GM12865 (cell line): ENCODE measurements at regions not wholly inside any gene's neighbourhood (a gene's known extent, or its start where the extent isn't known, plus 50 kb on each side); places are given as distances from the start of the nearest gene placed in this dataset.

Source experiments
- DNase-seq: peaks from one replicate; pipeline ENCODE4 v3.0.0; 2010; ENCODE audit warnings: low read depth
- H3K4me3 ChIP-seq: 2 replicates; pipeline ENCODE4 v1.5.1; 2011; ENCODE audit warnings: mild to moderate bottlenecking, low read depth, low read length, control low read depth
- TF ChIP-seq, protein P1 (sequence below): IDR thresholded peaks from 2 replicates; pipeline ENCODE4 v1.5.1; 2011; ENCODE audit warnings: low read length, control low read depth, low read depth, inconsistent platforms; ENCODE audit not compliant: insufficient read depth; ENCODE audit errors: missing control alignments

DNA sequence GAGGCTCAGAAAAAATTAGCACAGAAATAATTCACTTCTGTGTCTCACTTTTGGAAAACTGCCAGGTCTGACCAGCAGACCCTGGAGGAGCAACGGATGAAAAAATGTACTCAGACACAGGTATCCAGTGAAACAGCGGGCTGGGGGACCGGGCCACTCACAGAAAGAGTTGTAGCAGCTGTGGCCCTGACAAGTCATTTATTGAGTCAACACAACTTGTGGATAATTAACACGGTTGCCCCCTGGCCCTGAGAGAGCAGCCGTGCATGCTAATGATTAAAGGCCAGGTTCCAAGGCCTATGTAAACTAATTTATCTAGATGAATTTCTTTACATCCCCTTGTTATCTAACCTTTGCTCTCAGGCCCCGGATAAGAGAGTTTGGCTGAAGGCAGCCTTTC, 131.3 kb downstream of the AASDHPPT start:
- no peak overlapping the region for H3K4me3 ChIP-seq
- TF ChIP-seq, protein P1, sequence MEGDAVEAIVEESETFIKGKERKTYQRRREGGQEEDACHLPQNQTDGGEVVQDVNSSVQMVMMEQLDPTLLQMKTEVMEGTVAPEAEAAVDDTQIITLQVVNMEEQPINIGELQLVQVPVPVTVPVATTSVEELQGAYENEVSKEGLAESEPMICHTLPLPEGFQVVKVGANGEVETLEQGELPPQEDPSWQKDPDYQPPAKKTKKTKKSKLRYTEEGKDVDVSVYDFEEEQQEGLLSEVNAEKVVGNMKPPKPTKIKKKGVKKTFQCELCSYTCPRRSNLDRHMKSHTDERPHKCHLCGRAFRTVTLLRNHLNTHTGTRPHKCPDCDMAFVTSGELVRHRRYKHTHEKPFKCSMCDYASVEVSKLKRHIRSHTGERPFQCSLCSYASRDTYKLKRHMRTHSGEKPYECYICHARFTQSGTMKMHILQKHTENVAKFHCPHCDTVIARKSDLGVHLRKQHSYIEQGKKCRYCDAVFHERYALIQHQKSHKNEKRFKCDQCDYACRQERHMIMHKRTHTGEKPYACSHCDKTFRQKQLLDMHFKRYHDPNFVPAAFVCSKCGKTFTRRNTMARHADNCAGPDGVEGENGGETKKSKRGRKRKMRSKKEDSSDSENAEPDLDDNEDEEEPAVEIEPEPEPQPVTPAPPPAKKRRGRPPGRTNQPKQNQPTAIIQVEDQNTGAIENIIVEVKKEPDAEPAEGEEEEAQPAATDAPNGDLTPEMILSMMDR, result no peak
- no peak for DNase-seq

DNA sequence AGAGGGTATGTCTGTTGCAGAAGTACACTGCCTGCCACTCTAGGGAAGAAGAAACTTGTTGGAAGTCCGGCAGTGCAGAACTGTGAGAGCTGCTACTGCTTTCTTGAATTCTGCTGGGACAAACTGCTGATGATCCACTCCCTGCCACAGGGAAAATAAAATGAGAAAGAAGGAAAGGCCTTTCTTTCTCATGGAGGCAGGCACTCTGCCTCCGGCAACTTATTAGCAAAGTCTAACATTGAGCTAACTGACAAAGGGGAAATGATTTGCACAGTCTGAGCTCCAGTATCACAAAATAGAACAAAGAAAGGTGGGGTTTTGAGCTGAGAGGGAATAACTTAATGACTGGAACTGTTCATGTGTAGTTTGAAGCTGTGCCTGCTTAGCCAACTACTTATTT, 134.6 kb downstream of the AASDHPPT start:
- TF ChIP-seq, protein P1, result no peak
- H3K4me3 ChIP-seq, result no peak overlapping the region
- DNase-seq, result no peak

DNA sequence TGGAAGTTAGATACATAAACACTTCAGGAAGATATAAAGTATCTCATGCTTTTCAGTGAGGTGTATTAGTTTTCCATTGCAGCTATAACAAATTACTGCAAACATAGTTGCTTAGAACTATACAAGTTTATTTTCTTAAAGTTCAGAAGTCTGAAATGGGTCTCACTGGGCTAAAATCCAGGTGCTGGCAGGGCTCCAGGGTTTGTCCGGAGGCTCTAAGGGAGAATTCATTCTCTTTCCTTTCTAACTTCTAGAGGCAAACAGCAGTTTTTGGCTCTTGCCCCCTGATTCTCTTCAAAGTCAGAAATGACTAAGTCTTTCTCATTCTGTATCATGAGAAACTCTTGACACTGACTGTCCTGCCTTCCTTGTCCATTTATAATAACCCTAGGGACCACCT, 138.8 kb downstream of the AASDHPPT start:
- DNase-seq, result no peak
- TF ChIP-seq, protein P1, result no peak
- no peak overlapping the region for H3K4me3 ChIP-seq

DNA sequence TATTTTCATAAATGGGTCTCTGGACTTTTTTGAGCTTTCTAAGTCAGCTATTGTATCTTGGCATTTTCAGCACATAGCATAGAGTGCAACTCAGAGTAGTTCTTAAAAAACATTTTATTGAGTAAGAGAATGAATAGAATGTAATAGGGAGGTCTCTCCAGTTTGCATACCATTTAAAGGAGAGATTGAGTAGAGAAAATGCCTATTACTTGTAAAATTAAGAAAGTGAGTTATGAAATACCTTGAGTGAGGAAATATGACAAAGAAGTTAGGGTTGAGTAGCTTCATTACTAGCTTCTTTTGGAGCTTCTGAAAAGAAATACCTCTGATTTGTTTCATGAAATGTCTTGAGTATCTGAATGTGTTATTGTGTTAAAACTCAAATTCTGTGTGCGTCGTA, 140.0 kb downstream of the AASDHPPT start:
- no peak for DNase-seq
- no peak overlapping the region for H3K4me3 ChIP-seq
- TF ChIP-seq, protein P1, result no peak

DNA sequence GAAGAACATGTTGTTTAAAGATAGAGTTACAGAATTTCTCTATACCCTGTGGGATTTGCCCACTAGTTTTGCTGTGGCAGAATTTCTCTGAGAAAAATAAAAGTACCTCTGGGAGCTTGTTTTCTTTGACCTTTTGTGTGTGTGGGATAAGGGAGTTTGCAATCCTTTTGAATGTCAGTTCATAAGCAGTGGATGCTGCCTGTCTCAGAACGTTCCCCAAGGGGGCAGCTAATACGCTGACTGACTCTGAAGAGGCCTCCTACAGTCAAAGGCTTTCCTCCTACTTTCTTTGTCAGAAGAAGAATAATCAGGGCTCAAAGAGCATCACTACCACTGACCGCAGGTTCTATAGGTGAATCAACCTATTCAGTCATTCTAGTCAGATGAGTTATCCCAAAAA, 140.6 kb downstream of the AASDHPPT start:
- TF ChIP-seq, protein P1, result no peak
- H3K4me3 ChIP-seq, result no peak overlapping the region
- DNase-seq, result no peak

DNA sequence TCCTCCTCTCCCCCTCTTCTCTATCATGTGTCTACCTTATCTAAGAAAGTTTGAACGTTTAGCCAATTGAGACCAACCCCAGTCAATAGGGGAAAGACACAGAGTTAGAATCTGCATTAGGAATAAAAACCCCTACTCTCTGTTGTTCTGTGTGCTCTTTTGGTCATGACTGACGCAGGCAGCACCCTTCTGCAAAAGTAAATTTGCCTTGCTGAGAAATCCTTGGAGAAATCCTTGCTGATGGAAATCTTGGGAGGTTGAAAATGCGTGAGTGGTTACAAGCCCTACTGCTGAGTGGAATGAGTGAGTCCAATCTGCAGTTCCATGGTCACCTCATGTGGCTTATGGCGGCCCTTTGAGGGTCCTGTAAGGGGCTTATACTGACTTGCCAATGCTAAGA, 145.2 kb downstream of the AASDHPPT start:
- no peak overlapping the region for H3K4me3 ChIP-seq
- TF ChIP-seq, protein P1, result no peak
- no peak for DNase-seq

DNA sequence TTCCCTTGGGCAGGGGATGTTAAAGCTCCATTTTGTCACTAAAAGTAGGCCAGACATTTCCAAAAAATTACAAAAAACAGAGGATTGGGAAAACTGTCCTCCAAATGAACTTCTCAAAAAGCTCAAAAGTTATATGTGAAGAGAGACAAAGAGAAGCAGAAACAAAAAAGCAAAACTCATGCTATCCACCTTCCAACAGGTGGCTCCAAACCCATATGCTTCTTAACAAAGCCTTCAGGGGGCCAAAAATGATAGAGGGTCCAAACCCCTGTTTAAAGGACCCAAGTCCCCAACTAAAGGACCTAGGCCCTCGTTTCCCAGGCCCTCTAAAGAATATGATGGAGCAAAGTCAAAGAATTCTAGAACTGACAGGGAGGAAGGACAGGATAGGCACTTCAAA, 146.7 kb downstream of the AASDHPPT start:
- TF ChIP-seq, protein P1, result no peak
- DNase-seq, result no peak
- H3K4me3 ChIP-seq, result no peak overlapping the region
